Fibroblast of lung (primary cell): ENCODE measurements at regions not wholly inside any gene's neighbourhood (a gene's known extent, or its start where the extent isn't known, plus 50 kb on each side); places are given as distances from the start of the nearest gene placed in this dataset.

Source experiments
- DNase-seq, 2 donors: peaks; one replicate each; pipeline versions ENCODE4 v3.0.0 to v3.0.0-alpha.2; 2010; ENCODE audit warnings: low read depth in 2 of 2
- H2AFZ ChIP-seq: 2 replicates; pipeline ENCODE4 v1.5.1; 2012; ENCODE audit warnings: low read length, control low read depth, inconsistent platforms
- H3K27ac ChIP-seq: 2 replicates; pipeline ENCODE4 v1.5.1; 2011; ENCODE audit warnings: low read length, control low read depth; ENCODE audit not compliant: insufficient read depth
- H3K27me3 ChIP-seq: 2 replicates; pipeline ENCODE4 v1.5.1; 2011; ENCODE audit warnings: mild to moderate bottlenecking, low read length; ENCODE audit not compliant: control insufficient read depth, insufficient read depth
- H3K36me3 ChIP-seq: 2 replicates; pipeline ENCODE4 v1.5.1; 2011; ENCODE audit warnings: low read length; ENCODE audit not compliant: control insufficient read depth, insufficient read depth
- H3K4me1 ChIP-seq: 2 replicates; pipeline ENCODE4 v1.5.1; 2011; ENCODE audit warnings: low read length; ENCODE audit not compliant: control insufficient read depth, insufficient read depth; ENCODE audit errors: extremely low read depth
- H3K4me2 ChIP-seq: 2 replicates; pipeline ENCODE4 v1.5.1; 2011; ENCODE audit warnings: low read length, control low read depth; ENCODE audit not compliant: insufficient read depth; ENCODE audit errors: extremely low read depth
- H3K4me3 ChIP-seq, 4 experiments: fragments of 200-600 bp in 1 of 4; sonication (generic) in 1 of 4; replicated peaks in 1 of 4; 2 replicates each; pipeline ENCODE4 v1.5.1; 2011 to 2016; ENCODE audit warnings: low read length in 4 of 4, low read depth in 3 of 4, mild to moderate bottlenecking in 3 of 4, control low read depth in 2 of 4, inconsistent platforms in 1 of 4, mixed read lengths in 1 of 4; ENCODE audit not compliant: insufficient read depth in 1 of 4; ENCODE audit errors: control extremely low read depth in 1 of 4
- H3K79me2 ChIP-seq: 2 replicates; pipeline ENCODE4 v1.5.1; 2012; ENCODE audit warnings: mild to moderate bottlenecking, low read length, inconsistent platforms; ENCODE audit not compliant: control insufficient read depth, insufficient read depth
- H3K9ac ChIP-seq: 2 replicates; pipeline ENCODE4 v1.5.1; 2011; ENCODE audit warnings: mild to moderate bottlenecking, low read length, control low read depth; ENCODE audit not compliant: insufficient read depth
- H3K9me3 ChIP-seq: 2 replicates; pipeline ENCODE4 v1.5.1; 2012; ENCODE audit warnings: low read depth, low read length; ENCODE audit not compliant: control insufficient read depth, insufficient read depth
- H4K20me1 ChIP-seq: 2 replicates; pipeline ENCODE4 v1.5.1; 2011; ENCODE audit warnings: low read length; ENCODE audit not compliant: control insufficient read depth, insufficient read depth; ENCODE audit errors: extremely low read depth
- CTCF ChIP-seq, 2 donors: IDR thresholded peaks in 1 of 2; conservative IDR thresholded peaks in 1 of 2; 1 replicate in 1 of 2; 2 replicates in 1 of 2; pipeline ENCODE4 v1.5.1; 2011 to 2012; ENCODE audit warnings: low read length in 2 of 2, control low read depth in 1 of 2, inconsistent platforms in 1 of 2, low read depth in 1 of 2, mild to moderate bottlenecking in 1 of 2
- EZH2 ChIP-seq: IDR thresholded peaks from 2 replicates; pipeline ENCODE4 v1.5.1; 2012; ENCODE audit warnings: low read length, control low read depth, mild to moderate bottlenecking; ENCODE audit errors: missing control alignments

DNA sequence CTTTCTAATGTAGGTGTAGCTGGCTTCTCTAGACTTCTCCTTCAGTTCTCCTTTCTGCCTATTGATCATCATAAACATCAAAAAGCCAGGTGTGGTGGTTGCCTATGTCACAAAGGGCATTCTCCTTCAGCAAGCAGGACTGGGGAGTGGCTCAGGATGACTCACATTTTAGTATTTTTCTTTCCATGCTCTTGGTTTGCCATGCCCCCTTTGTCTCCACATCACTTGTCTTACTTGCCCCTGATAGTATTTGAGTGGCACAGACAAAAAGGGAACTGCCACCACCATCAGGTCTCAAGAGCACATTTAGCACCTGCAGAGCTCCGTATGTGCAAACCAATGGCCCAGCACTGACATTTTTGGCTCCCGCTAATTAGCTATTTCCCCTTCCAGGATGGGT lies 698.8 kb downstream of the DHX35 start:
- DNase-seq: peak in 1 of 2 donors; percentile 14
- Histone ChIP-seq H2AFZ (no peak overlapping the region), H3K4me1 (no peaks in the 10 kb centered on the region), H3K9me3 (no peaks in the 10 kb centered on the region), H3K4me3 (no peak overlapping the region), H3K79me2 (no peaks in the 10 kb centered on the region), H3K9ac (no peak overlapping the region), H3K27ac (no peak overlapping the region), H3K4me2 (no peak overlapping the region), H4K20me1 (no peaks in the 10 kb centered on the region), H3K36me3 (no peaks in the 10 kb centered on the region), H3K27me3 (no peaks in the 10 kb centered on the region)
- TF ChIP-seq CTCF (conservative IDR thresholded peaks at IDR 0.05 in 1 of 2, IDR thresholded peaks at IDR 0.05 in 1 of 2; ENCODE audit: low read depth in 1 of 2, low read length in 2 of 2) (no peak), EZH2 (no peak)

GRCh38 chr20:39660226-39660625 lies 698.1 kb downstream of the DHX35 start:
- H3K27ac ChIP-seq: no peak overlapping the region
- H3K4me2 ChIP-seq: no peak overlapping the region
- H3K36me3 ChIP-seq: no peaks in the 10 kb centered on the region
- H3K9ac ChIP-seq: no peak overlapping the region
- TF ChIP-seq EZH2 (no peak), CTCF (conservative IDR thresholded peaks at IDR 0.05 in 1 of 2, IDR thresholded peaks at IDR 0.05 in 1 of 2; ENCODE audit: low read depth in 1 of 2, low read length in 2 of 2) (no peak)
- no peaks in the 10 kb centered on the region for H4K20me1 ChIP-seq
- no peaks in the 10 kb centered on the region for H3K79me2 ChIP-seq
- no peak overlapping the region for H3K4me3 ChIP-seq
- DNase-seq: peak; percentile 1 to 82
- H2AFZ ChIP-seq: no peak overlapping the region
- H3K4me1 ChIP-seq: no peaks in the 10 kb centered on the region
- no peaks in the 10 kb centered on the region for H3K27me3 ChIP-seq
- H3K9me3 ChIP-seq: no peaks in the 10 kb centered on the region

DNA sequence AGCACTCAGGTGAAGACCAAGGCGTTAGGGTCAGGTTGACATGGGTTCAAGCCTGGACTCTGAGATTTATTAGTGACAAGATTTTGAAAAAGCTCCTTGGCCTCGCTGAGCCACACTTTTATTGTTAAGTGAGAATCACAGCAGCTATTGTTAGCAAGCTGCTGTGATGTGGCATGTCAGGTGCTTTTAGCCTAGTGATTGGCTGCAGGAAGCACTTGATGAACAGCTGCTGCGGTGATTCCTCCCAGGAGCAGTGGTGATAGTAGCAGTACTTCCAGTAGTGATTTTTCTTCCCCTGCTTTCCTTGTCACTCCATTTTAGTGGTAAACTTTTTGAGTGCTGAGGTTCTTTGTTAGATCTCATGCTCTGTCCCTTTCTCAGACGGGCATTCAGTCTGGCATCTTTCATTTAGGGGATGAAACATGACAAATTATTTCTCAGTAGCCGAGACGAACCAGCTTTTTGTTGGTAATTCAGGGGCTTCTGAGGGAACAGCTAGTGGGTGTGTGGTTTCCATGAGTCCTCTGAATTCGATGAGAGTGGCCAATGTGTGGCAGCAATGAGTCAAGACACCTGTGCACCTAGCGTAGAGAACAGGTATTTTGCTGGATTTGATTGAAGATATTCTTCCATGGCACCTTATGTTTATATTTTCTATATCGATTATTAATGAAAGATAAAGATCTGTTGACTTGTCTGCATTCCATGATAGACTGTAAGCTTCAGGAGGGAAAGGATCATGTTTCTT lies 696.7 kb downstream of the DHX35 start:
- Histone ChIP-seq H3K4me2 (no peak overlapping the region), H4K20me1 (no peaks in the 10 kb centered on the region), H3K9ac (no peak overlapping the region), H3K4me3 (no peak overlapping the region), H3K4me1 (no peaks in the 10 kb centered on the region), H3K9me3 (no peaks in the 10 kb centered on the region), H2AFZ (no peak overlapping the region), H3K27me3 (no peaks in the 10 kb centered on the region), H3K79me2 (no peaks in the 10 kb centered on the region), H3K27ac (no peak overlapping the region), H3K36me3 (no peaks in the 10 kb centered on the region)
- TF ChIP-seq EZH2 (no peak), CTCF (conservative IDR thresholded peaks at IDR 0.05 in 1 of 2, IDR thresholded peaks at IDR 0.05 in 1 of 2; ENCODE audit: low read depth in 1 of 2, low read length in 2 of 2) (no peak)
- no peak for DNase-seq
